ENCODE measurements at regions not wholly inside any gene's neighbourhood (a gene's known extent, or its start where the extent isn't known, plus 50 kb on each side); places are given as distances from the start of the nearest gene placed in this dataset.

DNA sequence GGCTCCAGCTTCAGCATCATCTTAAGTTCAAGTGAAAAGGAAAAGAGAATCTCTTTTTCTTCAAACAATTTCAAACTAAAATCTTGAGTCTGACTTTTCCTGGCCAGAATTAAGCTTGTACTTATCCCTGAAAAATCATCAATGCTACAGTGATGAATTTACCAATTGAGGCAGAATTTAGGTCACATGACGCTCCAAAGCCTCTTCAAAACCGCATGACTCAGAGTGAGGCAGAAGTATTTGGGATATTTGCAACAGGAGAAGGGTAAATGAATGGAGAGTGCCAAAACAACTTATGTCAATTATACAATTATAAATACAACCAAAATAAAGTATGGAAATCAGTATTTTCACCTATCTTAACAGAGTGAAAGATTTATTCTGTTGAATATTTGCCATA is 515.5 kb downstream of the COL12A1 start:
- no peak for DNase-seq

DNA sequence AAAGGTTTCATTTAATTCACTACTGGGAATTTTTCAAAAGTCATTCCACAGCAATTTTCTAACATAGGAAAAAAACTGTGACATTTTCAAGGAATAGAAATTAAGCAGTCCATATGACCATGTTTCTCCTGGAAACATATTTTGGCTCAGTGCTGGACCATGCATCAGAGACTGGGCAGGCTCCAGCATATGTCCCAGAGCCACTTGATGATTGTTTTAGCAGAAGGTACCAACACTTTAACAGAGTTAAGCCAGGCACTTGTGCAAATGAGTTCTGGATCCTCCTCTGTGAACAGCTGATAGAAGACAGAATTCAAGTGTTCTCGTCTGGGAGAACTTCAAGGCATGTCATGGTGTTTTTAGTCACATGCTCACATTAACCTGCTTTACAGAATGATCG is 516.3 kb downstream of the COL12A1 start:
- DNase-seq = no peak

DNA sequence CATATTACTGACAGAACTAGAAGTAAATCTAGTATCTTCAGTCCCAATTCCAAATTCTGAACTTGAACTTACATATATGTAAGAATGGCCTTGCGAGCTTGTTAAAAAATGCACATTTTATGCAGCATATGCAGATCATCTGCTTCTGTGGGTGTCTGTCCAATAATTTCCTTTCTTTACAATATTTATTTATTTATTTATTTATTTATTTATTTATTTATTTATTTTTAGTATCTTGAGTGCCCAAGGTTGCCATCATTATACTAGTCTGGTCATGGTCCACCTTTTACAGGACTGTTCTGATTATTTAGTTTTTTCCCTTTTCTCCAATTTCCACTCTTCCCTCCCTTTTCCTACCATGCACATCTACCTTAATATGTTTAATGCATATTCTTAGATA is 528.4 kb downstream of the COL12A1 start:
- DNase-seq = no peak

DNA sequence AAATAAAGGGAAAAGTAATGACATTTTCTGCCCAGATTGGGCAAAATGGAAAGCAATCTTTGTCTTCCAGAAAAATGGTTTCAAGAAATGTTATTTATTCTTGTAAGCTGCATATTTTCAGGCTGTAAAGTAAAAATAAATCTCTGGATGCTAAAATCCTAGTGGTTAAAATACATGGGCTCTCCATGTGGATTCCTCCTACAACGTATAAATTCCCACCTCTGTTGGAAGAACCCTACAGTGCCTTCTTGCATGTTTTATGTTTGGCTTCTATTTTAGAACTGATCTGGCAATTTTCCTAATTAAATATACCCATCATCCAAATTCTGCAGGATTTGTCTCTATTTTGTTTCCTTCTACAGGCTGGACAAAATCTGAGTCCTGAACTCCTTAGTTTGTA is 528.9 kb downstream of the COL12A1 start:
- no peak for DNase-seq

DNA sequence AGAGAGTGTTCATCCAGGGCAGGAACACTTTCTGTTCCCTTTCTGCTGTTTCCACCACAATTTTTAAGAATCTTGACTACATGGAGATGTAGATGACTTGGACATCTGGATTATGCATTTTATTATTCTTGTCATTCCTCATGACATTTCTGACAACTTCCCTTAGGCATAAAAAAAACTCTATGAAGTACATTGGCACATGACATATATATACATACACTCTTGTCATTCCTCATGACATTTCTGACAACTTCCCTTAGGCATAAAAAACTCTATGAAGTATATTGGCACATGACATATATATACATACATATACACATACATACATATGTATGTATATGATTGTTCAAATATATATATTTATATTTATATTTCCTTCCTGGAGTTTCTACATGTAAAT is 531.5 kb downstream of the COL12A1 start:
- DNase-seq = no peak

DNA sequence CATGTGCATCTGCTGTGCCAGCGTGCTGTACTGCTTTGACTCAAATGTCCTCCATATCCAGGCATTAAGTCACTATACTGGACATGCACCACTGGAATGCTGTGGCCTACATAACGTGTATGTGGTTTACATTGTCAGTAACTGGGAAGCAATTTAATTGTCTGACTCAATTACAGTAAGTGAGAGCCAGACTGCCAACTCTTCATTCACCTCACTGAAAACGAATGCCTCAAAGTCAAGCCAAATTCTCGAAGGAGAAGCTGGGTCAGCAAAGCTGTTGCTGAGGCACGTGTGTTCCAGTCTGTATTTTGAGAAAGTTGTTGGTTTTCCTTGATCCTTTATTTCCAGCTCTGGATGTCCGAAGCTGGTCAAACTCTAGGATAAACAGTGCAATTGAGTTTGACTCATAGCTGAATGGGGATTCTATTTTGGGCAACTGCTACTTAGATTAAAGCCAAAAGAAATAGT is 534.3 kb downstream of the COL12A1 start:
- DNase-seq = no peak

DNA sequence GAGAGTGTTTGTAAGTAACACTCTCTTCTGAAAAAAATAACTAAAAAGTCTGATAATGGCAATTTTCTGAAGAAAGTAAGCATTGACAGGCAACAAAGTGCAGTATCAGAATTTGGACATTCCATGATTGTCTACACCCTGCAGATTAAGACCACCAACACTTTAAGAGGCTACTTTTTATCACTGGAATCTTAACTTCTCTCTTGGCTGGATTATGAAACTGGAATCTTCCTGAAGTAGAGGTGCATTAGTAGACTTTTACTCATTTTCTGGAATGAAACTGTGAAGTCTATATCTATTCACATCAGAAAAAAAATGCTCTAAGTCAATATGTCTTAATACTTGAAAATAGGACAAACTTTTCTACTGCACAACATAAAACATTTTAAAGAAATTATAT is 547.5 kb downstream of the COL12A1 start:
- no peak for DNase-seq

DNA sequence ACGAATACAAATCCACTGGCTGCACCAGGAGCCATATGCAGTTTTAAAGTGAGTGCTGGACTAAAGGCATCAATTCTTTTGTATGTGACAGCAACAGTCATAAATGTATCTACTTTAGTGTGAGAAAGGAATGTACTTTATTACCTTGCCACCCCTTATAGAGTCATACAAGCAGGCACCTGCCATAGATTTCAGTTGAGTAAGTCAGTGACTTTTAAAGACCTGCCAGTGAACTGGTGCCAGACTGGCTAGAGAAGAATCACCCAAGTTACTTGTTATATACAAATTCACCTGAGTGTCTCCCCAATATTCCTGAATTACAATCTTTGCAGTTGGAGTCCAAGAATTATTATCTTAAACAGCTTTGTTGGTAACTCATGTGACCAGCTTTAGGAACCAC is 547.9 kb downstream of the COL12A1 start:
- DNase-seq = no peak

DNA sequence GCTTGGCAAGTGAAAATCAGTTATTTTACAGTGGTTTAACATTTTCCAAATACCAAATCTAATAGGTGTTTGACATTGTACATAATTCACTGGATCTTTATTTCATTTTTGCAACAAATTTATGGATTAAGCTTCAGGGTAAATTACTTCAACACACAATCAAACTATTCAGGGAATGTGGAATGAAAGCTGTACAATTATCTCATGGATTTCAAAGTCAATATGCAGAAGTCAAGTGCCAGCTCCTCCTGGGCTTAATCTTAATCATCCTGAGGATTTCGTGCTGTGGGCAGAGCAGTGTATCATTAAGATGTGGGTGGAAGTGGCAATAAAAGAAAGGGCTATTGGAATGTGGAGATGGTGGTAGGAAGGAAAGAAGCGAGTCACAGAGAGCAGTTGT is 548.8 kb downstream of the COL12A1 start:
- DNase-seq = no peak

DNA sequence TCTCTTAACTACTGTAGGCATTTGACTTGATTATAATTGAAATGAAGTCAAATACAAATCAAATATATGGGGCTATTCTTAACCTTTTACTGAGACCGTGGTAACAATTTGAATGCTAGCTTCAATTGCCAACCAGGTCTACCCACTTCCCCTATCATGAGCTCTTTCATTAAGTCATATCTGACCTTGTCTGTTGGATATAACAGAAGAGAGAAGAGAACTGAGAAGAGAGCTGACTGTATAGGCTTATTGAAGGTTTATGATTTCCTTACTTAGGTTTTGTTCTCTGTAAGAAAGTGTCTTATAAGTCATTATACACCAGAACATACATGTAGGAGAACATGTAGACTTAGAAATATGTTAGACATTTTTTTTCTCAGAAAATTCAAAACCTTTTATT is 549.4 kb downstream of the COL12A1 start:
- DNase-seq = no peak

DNA sequence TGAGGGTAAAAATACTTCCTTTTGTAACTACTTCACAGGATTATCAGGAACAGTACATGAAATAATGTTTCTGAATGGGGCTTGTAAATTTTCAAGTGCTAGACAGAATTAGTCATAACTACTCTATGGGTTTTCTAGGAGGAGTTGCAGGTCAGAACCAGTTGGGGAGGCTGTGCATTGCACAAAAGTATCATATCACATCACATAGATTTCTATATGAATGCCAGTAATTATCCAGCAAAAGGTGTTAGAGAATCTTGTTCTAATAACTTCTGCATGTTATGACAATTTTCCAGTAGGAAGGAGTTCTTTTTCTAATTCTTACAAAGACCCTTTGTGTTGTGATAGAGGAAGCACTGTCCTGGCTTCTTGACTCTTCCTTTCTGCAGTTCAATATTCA is 551.6 kb downstream of the COL12A1 start:
- DNase-seq = no peak

DNA sequence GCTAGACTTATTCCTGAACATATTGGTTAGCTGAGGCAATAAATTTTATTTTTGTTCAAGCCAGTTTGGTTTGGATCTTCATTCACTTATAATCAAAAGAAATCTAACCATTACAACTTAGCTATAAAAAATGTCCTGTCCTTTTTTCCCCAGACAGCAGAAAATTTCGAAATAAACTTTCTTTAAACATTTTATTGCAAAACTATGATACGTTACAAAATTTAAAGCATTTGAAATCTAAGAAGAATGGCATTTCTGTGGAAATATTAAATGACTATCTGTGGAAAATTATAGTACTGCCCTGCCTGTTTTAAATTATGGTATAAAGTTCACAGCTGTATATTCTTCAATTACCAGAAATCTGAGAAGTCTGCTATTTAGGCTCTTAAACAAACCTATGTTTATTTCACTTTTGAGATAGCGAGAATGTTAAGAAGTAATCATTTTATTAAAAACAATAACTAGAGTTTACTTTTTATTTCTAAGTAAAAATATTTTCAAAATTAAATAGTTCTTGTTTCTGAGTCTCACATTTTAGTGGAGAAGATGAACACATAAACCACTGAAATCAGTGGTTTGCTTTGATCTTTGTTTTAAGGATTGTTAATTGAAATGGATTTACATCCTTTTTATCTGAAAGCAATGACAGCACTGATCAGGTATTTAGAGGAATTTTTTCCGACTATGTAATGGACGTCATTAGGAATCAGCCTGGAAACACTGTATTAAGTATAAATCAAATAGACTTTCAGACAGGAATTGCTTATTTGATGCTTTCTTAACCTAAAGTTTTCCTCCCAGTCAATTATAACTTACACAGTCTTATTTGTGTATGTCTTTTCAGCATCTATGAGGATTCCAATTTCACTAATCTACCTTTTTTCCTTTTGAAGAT is 553.7 kb downstream of the COL12A1 start:
- no peak for DNase-seq

DNA sequence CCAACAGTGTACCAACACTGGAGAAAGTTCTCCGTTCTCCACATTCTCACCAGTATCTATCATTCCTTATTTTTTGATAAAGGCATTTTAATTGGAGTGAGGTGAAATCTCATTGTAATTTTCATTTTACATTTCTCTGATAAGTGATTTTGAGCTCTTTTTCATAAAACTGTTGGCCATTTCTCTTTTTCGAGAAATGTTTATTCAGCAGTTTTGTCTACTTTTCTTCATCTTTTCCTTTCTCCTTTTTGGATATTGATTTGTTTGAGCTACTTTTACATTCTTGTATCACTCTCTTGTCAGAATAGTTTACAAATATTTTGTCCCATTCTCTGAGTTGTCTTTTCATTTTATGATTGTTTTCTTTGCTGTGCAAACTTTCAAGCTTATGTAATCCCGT is 555.2 kb downstream of the COL12A1 start:
- DNase-seq = no peak

DNA sequence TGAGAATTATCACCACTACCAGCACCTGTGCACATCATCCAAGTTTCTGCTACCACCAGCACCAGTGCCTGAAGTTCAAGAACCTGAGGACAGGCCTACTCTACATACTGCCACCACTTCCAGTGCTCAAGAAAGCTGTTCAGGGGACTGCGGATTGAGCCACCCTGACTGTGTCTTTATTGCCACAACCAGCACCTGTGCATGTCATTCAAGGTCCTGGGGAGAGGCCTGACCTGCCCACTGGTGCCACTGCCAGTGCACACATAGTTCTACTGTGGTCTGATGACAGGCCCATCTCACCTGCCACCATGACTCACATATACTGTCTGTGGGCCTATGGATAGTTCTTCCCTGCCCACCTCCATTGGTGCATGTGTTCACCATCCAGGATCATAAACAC is 559.4 kb downstream of the COL12A1 start:
- no peak for DNase-seq

DNA sequence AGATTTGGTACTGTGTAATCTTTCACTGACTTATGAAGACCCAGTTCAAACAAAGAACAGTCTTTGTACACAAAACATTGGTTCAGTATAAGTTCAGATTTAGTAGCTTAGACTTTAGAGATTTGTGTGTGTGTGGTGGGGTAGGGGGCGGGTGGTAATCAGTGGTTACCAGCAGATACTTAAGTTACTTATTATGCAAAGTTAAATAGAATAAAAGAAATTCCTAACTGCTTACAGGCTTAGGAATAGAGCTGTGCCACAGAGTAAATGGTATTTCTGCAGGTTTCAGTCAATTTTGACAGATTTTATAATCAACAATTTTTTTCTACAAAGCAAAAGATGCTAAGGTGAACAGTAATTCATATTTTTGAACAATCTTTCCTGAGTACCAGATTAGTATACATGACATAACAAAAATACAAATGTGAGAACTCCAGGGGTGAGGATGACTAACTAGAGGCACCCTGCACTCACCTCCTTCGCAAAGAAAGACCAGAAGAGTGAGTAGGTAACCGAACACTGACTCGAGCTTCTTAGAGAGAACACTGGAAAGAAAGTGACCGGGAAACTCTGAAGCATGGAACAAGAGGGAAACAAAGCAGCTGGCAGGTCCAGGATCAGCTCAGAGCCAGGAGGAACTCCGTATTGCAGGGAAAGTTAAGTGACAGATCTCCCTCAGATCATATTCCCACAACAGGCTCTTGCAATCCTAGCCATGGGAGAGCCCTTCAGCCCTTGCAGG is 560.6 kb downstream of the COL12A1 start:
- no peak for DNase-seq

DNA sequence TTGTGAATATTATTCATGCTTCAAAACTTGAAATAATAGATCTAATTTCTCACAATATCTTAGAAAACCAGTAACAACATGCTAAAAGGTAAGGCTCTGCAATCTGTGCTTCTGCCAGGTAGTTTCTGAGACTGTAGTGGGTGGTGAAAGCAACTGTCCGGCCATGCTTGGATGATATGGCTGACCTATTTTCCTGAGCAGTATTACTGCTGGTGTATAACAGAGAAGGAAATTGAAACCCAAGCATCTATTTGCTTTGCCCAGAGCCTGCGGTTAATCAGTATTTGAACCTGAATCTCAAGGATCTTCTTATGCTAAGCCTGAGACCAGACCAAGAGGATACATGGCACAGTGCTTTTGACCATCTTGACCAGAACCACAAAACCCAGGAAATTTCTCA is 563.8 kb downstream of the COL12A1 start:
- DNase-seq = no peak

DNA sequence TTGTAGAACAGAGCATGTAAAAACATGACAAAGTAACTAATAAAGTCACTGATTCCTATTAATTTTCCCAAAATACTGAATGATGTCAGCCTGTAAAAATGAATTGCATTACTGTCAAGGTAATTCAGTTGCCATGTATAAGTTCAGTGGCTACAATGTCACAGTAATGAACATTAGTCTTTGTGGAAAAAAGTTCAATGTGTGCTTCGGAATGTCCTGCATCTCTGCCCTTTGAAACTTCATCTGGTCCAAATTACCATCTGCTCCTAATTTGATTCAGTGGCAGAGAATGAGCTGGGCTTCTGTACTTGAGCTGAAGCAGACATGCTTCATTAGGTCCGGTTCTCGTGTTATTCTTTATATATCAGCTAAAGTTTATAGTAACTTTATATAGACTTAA is 567.4 kb downstream of the COL12A1 start:
- DNase-seq = no peak

DNA sequence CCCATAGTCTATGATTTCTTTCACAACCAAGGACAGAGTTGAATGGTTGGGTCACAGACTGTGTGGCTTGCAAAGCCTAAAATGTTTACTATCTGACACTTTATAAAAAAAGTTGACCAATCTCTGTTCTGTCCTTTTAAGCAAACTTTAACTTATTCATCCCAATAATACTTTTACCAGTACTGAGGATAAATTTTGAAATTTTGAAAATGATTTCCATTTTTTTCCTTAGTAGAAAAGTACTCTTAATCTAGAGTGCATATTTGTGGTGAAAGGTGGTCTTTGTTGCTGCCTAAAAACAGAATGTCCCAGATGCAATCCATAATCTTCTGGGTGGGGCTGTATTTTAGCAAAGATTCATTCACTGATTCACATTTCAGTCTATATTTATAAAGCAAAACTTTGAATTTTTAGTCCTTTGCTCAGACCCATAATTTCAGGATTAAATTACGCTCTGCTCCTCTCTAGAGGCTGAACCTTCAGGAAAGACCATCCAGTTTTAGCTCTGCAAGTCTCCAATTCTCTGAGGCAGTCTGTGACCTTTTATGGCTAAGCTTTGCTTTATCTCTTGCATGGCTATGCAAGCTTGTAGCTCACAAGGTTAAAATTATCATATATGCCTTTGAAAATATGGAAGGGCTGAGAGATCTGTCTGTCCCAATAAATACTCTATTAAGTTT is 573.5 kb downstream of the COL12A1 start:
- no peak for DNase-seq

DNA sequence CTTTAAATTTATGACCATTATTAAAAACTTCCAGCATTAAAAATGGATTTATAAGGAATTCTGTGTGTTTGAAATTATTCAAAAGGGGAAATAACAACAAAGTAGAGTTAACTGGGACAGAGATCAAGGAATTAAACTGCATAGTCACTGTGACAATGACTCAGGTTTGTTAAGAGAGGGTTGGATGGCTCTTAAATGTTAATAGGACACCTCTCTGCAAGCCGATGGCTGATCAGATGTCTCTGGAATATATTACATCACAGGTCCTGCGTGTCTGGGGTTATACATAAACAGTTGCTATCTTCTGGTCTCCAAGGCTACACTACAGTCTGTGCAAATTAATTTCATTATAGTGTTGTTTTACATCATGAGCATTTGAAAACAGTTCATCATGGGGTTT is 574.3 kb downstream of the COL12A1 start:
- DNase-seq = no peak

DNA sequence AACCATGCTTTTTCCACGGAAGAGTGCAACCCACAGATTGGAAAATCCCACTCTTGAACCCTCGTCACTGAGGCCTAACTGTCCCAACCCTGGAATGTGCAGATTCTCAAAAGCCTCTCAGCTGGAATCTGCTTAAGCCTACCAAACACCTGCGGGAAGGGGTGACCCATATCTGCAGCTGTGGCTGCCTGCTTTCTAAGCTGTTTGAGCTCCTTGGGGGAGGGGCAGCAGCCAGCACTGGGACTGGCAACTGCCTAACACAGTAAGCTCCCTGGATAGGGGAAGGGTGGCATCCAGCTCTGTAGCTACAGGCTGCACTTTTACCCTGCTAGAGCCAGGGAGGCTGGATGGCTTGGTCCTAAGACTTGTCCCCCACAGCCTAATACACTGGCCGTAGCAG is 579.6 kb downstream of the COL12A1 start:
- DNase-seq = no peak

DNA sequence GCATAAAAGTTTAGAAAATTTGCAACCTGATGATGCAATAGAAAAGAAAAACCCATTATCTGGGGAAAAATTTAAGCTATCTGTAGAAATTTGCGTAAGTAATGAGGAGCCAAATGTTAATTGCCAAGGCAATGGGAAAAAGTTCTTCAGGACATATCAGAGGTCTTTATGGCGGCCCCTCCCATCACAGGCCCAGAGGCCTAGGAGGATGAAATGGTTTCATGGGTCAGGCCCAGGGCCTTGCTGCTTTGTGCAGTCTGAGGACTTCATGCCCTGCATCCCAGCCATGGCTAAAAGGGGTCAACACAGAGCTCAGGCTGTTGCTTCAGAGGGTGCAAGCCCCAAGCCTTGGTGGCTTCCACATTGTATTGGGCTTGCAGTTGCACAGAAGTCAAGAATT is 582.8 kb downstream of the COL12A1 start:
- no peak for DNase-seq

DNA sequence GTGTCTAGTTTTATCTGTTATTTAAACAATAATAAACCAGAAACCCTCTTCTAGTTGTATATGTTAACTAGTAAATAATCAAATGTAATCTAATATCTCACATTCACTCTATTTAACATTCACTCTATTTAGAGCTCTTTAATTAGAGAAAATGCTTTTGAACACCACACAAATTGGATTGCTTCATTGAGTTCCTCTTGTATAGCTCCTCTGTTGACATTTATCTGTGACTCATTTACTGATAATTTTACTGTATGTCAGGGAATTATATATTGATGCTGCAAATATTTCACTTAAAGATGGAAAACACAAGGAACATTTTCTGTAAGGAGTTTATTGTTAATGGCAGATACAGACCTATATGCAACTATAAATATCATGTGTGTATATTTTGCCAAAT is 594.6 kb downstream of the COL12A1 start:
- no peak for DNase-seq

DNA sequence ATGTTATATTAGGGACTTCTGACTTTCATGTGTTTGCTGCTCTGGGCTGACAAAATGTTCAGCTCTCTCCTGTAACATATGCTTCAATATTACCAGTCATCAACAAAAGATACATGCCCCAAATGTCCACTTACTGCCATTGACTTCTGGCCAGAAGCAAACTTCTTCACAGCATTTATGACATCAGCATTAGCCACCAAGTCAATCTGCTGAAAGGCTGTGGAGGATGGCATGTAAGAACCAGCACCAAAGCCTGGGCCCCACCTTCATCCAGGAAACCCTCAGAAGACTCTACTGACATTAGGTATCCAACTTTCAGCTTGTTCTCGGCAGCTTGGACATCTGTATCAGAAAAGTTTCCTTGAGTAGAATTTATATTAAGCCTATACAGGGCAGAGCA is 595.5 kb downstream of the COL12A1 start:
- no peak for DNase-seq

DNA sequence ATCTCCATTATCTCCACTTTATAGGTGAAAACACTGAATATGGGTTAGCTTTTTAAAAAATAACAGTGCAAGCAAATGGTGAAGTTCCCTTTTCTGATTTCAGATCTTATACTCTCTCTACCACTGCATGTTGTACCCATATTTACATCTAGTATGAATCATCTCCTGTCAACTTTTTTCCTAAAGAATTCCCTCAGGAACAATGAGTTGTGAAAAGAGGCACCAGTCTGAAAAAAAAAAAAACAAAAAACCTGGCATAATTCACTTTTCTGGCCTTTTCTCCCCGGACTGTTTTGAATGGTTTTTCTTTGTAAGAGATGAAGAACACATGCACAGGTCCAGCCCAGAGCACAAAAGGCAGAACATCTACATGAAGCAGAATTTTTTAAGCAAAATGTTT is 596.0 kb downstream of the COL12A1 start:
- no peak for DNase-seq

Data from hippocampal formation (tissue), 2 donors.